A673 (cell line): ENCODE measurements at regions not wholly inside any gene's neighbourhood (a gene's known extent, or its start where the extent isn't known, plus 50 kb on each side); places are given as distances from the start of the nearest gene placed in this dataset.
"Not testable (repeated sequence)": the region's sequence is repeated elsewhere in the genome, so short reads cannot be mapped to it uniquely, and the experiment has no call there.

Experiments used
- EZH2 ChIP-seq: fragments of 200-600 bp; sonication (generic); IDR thresholded peaks from 2 replicates; pipeline ENCODE4 v1.6.1; 2017; ENCODE audit warnings: borderline replicate concordance, low read depth, mild to moderate bottlenecking, mixed read lengths, antibody characterized with exemption, low read length; ENCODE audit not compliant: poor library complexity, severe bottlenecking
- TF ChIP-seq, protein P1 (sequence below): fragments of 300-800, 200-600 bp; sonication (generic); conservative IDR thresholded peaks from 2 replicates; pipeline ENCODE4 v1.5.1; 2017; ENCODE audit warnings: low read depth, mild to moderate bottlenecking, antibody characterized with exemption, low read length, moderate library complexity, mixed read lengths

DNA sequence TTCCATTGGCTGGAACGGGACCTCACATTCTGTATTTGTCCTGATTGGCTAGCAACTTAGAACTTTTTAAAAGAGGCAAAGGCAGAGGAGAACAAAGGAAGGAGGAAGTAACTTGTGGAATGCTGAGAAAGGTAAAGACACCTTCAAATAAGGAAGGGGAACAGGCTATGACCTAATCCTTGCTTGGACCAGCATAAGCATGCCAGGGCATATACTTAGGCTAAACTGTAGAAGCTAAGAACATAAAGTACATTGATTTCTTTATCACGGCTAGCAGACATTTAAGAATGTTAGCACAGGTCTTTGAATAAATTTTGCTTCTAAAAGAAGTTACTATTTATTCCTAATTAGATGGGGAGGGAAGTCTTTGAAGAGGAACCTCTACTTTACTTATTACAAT, 136.4 kb upstream of the SMYD2 start:
- TF ChIP-seq, protein P1, sequence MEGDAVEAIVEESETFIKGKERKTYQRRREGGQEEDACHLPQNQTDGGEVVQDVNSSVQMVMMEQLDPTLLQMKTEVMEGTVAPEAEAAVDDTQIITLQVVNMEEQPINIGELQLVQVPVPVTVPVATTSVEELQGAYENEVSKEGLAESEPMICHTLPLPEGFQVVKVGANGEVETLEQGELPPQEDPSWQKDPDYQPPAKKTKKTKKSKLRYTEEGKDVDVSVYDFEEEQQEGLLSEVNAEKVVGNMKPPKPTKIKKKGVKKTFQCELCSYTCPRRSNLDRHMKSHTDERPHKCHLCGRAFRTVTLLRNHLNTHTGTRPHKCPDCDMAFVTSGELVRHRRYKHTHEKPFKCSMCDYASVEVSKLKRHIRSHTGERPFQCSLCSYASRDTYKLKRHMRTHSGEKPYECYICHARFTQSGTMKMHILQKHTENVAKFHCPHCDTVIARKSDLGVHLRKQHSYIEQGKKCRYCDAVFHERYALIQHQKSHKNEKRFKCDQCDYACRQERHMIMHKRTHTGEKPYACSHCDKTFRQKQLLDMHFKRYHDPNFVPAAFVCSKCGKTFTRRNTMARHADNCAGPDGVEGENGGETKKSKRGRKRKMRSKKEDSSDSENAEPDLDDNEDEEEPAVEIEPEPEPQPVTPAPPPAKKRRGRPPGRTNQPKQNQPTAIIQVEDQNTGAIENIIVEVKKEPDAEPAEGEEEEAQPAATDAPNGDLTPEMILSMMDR: not testable (repeated sequence)
- TF ChIP-seq EZH2: not testable (repeated sequence)
